ENCODE measurements at regions not wholly inside any gene's neighbourhood (a gene's known extent, or its start where the extent isn't known, plus 50 kb on each side); places are given as distances from the start of the nearest gene placed in this dataset.
"Not testable (repeated sequence)": the region's sequence is repeated elsewhere in the genome, so short reads cannot be mapped to it uniquely, and the experiment has no call there.

GRCh38 chr10:121278386-121278785 is 319.9 kb downstream of the FGFR2 start:
- not testable (repeated sequence) for TF ChIP-seq CTCF (IDR thresholded peaks at IDR 0.05 in 8 of 11, conservative IDR thresholded peaks at IDR 0.05 in 3 of 11); POLR2A (IDR thresholded peaks at IDR 0.05)
